Stimulated activated CD8-positive, alpha-beta memory T cell treated with anti-CD3 and anti-CD28 coated beads, Interleukin-12 subunit alpha, Interleukin-12 subunit beta, amount 100 ng/mL, for 4 hours (primary cell): ENCODE measurements at regions not wholly inside any gene's neighbourhood (a gene's known extent, or its start where the extent isn't known, plus 50 kb on each side); places are given as distances from the start of the nearest gene placed in this dataset.

Experiments used
- DNase-seq: peaks from one replicate; pipeline ENCODE4 v3.0.0-alpha.2; 2020; ENCODE audit warnings: low read depth

DNA sequence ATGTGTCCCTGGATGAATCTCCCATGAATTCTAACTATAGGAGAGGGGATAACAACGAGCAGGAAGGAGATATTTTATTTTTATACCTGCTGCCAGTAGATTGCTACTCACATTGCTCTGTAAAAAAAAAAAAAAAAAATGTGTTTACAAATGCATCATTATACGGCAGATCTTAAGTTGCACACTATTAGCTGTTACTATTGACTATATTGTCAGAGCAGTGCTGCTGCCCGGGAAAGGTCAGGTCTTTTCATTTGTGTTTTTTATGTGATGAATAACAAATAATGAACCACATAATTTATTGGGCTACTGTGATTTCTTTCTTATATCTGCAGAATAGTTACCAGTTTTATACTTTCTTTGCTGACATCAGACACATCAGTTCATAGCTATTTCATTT lies 393.3 kb downstream of the C6orf118 start:
- DNase-seq, result no peak

DNA sequence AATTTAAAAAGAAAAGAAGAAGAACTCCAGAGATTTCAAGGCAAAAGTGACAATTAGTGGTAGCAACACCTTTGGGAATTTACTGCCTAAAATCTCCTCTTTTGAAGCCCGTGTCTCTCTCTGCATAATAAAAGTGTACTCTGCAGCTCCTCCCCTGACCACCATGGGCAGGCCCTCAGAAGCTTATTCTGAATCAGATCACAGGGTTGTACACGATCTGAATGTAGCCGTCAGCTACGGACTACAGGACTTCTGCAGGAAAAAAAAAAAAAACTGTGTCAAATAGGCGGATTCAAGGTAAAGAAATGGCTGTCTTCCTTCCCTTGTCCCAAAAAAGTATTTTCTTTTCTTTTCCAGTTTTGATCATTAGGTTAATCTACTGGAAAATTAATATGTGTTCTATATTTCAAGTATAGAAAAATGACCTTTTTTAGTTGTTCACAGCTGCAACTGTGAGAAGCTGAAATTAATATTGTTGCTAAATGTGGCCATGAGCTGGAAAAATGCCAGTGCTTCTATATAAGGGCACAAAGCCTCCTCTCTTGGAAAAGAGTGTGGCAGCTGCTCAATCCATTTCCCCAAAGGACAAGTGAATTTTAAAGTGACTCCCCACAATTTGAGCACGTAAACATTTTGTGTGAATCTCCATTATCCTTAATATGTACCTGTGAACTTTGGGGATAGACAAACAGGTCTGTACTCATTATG lies 397.4 kb downstream of the C6orf118 start:
- no peak for DNase-seq

GRCh38 chr6:164911151-164911550 lies 398.3 kb downstream of the C6orf118 start:
- DNase-seq, result no peak

GRCh38 chr6:164906766-164907165 lies 402.6 kb downstream of the C6orf118 start:
- no peak for DNase-seq

DNA sequence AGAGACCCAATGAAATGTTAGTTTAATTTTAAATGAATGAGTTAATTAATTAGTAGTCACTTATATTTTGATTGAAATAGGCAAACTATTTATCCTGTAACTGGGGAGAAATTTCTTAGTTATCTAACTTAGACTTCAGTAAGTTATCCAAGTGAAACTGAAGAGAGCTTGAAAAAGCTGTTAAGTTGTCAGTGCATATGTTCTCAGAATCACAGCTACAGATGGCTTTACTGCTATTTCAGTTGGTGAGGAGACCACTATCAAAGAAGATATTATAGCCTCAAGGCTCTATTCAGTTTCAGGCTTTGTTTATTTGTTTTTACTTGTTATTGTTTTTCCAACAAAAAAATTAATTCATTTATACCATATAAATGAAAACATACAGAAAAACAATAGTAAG lies 404.1 kb downstream of the C6orf118 start:
- no peak for DNase-seq

GRCh38 chr6:164898412-164898811 lies 411.0 kb downstream of the C6orf118 start:
- no peak for DNase-seq

DNA sequence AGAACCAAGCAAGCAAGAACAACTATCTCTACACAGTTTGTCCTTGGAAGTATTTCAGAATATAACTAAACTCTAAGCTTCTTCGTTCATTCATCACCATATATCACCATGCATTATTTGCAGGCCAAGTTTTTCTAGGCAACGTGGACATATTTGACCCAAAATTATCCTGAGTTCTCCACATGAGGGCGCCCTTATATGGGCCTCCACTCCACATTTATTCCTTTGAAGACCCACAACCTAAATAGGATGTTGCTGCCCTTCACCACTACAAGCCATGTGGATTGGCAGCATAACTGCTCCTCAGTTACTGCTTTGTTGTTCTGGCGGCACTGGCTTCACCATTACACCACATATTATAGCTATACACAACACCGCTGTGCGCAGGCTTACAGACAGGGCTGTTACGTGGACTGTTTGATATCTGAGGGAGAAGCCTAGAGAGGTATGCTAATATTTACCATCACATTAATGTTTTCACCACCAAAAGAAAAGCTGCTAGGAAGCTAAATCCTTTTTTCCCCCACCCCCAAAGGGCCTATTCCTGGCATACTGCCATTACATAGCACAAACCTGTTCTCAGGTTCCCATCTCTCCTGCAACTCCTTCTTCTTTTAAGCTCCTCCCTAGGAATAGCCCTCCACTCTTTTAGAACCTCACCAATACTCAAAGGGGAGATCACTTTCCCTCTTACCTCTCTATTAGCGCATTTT lies 411.7 kb downstream of the C6orf118 start:
- no peak for DNase-seq

GRCh38 chr6:164889980-164890379 lies 419.4 kb downstream of the C6orf118 start:
- no peak for DNase-seq

DNA sequence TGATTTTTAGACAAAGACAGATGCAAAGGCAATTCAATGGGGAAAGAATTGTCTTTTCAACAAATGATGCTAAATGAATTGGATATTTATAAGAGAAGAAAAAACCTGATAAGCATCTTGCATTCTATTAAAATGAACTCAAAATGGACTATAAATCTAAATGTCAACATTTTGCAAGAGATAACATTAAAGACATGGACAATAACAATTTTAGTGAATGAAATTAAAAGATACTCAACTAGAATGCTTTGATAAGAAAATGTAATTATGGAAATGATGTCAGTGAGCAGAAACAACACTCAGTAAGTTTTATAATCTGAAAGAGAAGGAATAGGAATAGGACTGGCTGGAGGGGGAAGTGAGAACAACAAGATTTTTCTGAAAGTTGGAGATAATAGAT lies 421.7 kb downstream of the C6orf118 start:
- no peak for DNase-seq

DNA sequence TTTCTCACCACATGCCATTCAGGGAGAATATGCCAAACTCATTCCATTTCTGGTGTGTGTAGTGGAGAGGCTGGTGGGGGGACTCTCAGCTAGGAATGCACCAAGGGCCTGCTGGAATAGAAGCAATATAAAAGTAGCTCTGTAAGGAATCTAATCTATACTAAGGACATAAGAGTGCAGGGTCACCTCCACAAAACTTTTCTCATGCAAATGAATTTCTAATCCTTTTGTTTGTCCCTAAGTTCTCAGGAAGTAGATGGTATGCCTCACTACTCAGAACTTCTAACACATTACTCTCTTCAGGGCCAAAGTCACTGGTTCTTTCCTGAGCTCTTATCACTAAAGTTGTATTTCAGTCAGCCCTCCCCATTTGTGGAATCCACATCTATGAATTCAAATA lies 427.2 kb downstream of the C6orf118 start:
- no peak for DNase-seq

DNA sequence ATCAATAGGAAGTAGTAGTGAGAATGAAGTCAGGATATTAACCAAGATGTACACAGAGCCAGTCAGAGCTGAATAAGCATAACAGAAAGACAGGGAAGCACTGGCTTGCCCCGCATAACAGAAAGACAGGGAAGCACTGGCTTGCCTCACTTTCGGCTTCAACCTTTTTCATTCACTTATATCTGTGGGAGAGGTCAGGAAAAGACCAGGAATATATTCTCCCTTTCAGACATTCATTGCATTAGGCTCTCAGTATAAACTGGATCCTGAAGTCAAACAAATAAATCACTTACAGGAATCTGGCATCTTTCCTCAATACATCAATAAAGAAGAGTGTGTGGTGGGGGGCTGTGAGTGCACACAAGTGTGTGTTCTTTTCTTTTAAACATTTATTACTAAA lies 437.6 kb downstream of the C6orf118 start:
- DNase-seq, result no peak

- DNase-seq, result no peak
These were observed 439.2 kb downstream of the C6orf118 start for GRCh38 chr6:164870164-164870563.

GRCh38 chr6:164861967-164862366 lies 447.4 kb downstream of the C6orf118 start:
- no peak for DNase-seq

- no peak for DNase-seq
These were observed 449.6 kb downstream of the C6orf118 start for GRCh38 chr6:164859816-164860215.

DNA sequence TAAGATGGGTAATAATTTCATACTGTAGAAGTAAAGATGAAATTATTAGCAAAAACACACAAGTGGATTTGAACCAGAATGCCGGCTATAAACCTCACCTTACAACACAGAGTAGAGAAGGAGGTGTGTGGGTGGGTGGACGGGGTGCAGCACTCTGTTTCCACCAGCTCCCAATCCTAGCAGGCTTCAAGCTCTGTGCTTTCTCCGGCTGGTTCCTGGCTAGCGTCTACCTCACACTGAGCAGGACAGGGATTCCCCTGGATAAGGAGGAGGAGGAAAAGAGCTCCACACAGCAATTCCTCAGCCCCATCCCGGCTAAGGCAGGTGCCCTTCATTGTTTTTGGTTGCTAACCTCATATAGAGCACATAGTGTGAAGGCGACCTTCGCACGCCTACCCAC lies 453.3 kb downstream of the C6orf118 start:
- no peak for DNase-seq

GRCh38 chr6:164855281-164855680 lies 454.1 kb downstream of the C6orf118 start:
- DNase-seq, result no peak

DNA sequence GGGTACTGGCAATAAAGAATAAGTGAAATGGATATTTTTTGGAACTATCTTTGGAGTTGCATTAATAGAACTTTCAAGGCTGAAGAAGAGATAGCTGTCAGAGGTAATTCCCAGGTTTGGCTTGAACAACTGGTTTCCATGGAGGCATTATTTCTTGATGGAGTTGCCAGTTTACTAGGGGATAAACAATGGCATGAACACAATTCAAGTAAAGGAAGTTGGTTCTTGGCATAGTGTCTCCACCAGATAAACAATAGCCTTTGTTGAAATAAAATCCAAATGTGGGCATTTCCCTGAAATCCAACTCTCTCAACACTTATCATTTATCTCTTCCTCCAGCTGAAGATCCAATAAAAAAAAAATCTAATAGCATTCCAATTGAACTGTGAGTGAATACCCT lies 454.9 kb downstream of the C6orf118 start:
- DNase-seq, result no peak

- no peak for DNase-seq
These were observed 463.6 kb downstream of the C6orf118 start for GRCh38 chr6:164845773-164846172.

GRCh38 chr6:164842085-164842484 lies 467.3 kb downstream of the C6orf118 start:
- DNase-seq, result no peak

- DNase-seq, result no peak
These were observed 471.3 kb downstream of the C6orf118 start for GRCh38 chr6:164838068-164838615.

- no peak for DNase-seq
These were observed 472.9 kb downstream of the C6orf118 start for GRCh38 chr6:164836486-164836885.

DNA sequence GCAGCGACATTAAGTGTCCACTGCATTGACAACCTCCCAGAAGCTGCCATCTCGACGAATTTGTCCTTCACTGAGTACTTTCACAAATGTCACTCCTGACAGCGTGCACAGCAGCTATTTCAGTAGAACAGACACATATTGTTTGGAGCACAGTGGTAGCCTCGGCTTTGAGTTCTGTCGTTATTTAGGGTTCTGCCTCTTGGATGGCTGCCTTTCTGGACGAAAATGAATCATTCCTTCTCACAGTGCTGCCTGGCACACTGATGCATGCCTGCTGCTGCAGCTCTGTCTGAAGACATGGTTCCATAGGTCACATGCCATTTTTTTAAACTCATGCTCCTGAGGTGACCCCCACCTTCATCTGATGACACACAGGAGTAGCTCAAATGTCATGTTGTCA lies 477.0 kb downstream of the C6orf118 start:
- no peak for DNase-seq

GRCh38 chr6:164827537-164827936 lies 481.9 kb downstream of the C6orf118 start:
- DNase-seq, result no peak
